Loucy (cell line): ENCODE measurements at regions not wholly inside any gene's neighbourhood (a gene's known extent, or its start where the extent isn't known, plus 50 kb on each side); places are given as distances from the start of the nearest gene placed in this dataset.

Experiments
- H2AFZ ChIP-seq: fragments of 200-600 bp; sonication (generic); 2 replicates; pipeline ENCODE4 v1.6.0; 2016; ENCODE audit warnings: antibody characterized with exemption, mild to moderate bottlenecking, low read length, moderate library complexity
- H3F3A ChIP-seq: fragments of 200-600 bp; 2 replicates; pipeline ENCODE4 v1.6.0; 2016; ENCODE audit warnings: antibody characterized with exemption, low read depth, mild to moderate bottlenecking
- H3K27me3 ChIP-seq: fragments of 200-600 bp; sonication (generic); 2 replicates; pipeline ENCODE4 v1.6.1; 2014; ENCODE audit warnings: low read length, mild to moderate bottlenecking; ENCODE audit not compliant: insufficient read depth, poor library complexity, severe bottlenecking
- H3K36me3 ChIP-seq: fragments of 200-600 bp; sonication (generic); 2 replicates; pipeline ENCODE4 v1.6.1; 2016; ENCODE audit warnings: low read length; ENCODE audit not compliant: insufficient read depth
- H3K4me1 ChIP-seq: fragments of 200-600 bp; sonication (generic); 2 replicates; pipeline ENCODE4 v1.5.1; 2014; ENCODE audit warnings: low read length, mild to moderate bottlenecking; ENCODE audit not compliant: insufficient read depth, poor library complexity, severe bottlenecking
- H3K4me2 ChIP-seq: fragments of 200-600 bp; sonication (generic); 2 replicates; pipeline ENCODE4 v1.6.0; 2014; ENCODE audit warnings: antibody characterized with exemption, low read length, low read depth, mild to moderate bottlenecking; ENCODE audit not compliant: poor library complexity, severe bottlenecking
- H3K4me3 ChIP-seq: fragments of 200-600 bp; sonication (generic); 2 replicates; pipeline ENCODE4 v1.5.1; 2014; ENCODE audit warnings: low read length, mild to moderate bottlenecking, mixed read lengths; ENCODE audit not compliant: poor library complexity, severe bottlenecking
- H3K79me2 ChIP-seq: fragments of 200-600 bp; sonication (generic); 2 replicates; pipeline ENCODE4 v1.6.1; 2014; ENCODE audit warnings: low read length; ENCODE audit not compliant: insufficient read depth
- H3K9ac ChIP-seq: fragments of 200-600 bp; sonication (generic); 2 replicates; pipeline ENCODE4 v1.6.0; 2014; ENCODE audit warnings: mild to moderate bottlenecking, low read depth, low read length, moderate library complexity; ENCODE audit not compliant: poor library complexity, severe bottlenecking
- H3K9me2 ChIP-seq: fragments of 200-600 bp; sonication (generic); replicated peaks from 2 replicates; pipeline ENCODE4 v1.6.1; 2016; ENCODE audit warnings: low read depth, low read length, mixed read lengths
- H3K9me3 ChIP-seq: fragments of 200-600 bp; sonication (generic); 2 replicates; pipeline ENCODE4 v1.6.1; 2014; ENCODE audit warnings: mild to moderate bottlenecking, antibody characterized with exemption, low read length, low read depth; ENCODE audit not compliant: insufficient read depth
- H4K20me1 ChIP-seq: fragments of 200-600 bp; sonication (generic); 2 replicates; pipeline ENCODE4 v1.6.0; 2014; ENCODE audit warnings: antibody characterized with exemption, low read length, mild to moderate bottlenecking; ENCODE audit not compliant: insufficient read depth, poor library complexity, severe bottlenecking
- EZH2phosphoT487 ChIP-seq: fragments of 200-600 bp; IDR thresholded peaks from 2 replicates; pipeline ENCODE4 v1.6.1; 2018; ENCODE audit warnings: antibody characterized with exemption, mild to moderate bottlenecking, moderate library complexity, borderline replicate concordance
- TF ChIP-seq, protein P1 (sequence below): fragments of 200-600 bp; sonication (generic); conservative IDR thresholded peaks from 2 replicates; pipeline ENCODE4 v1.5.1; 2014; ENCODE audit warnings: mild to moderate bottlenecking, antibody characterized with exemption, low read length

DNA sequence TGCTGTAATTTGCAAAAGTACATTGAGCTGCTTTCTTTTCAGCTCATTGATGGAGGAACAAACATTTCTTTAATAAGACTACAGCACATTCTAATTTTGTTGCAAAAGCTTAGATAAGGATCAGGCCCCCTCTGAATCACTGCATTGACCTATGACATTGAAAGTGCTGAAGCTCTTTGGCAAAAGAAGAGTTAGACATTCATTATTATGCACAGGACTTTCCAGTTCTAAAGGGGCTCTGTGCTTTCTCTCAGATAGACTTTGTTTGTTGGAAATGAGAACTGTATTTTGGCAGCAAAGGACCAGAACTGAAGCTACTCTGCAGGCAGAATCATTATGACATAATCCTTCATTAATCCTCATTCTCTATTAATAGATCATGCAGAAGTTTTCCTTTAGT, 252.9 kb upstream of the SOX2 start:
- H4K20me1 ChIP-seq = no peaks in the 10 kb centered on the region
- TF ChIP-seq, protein P1, sequence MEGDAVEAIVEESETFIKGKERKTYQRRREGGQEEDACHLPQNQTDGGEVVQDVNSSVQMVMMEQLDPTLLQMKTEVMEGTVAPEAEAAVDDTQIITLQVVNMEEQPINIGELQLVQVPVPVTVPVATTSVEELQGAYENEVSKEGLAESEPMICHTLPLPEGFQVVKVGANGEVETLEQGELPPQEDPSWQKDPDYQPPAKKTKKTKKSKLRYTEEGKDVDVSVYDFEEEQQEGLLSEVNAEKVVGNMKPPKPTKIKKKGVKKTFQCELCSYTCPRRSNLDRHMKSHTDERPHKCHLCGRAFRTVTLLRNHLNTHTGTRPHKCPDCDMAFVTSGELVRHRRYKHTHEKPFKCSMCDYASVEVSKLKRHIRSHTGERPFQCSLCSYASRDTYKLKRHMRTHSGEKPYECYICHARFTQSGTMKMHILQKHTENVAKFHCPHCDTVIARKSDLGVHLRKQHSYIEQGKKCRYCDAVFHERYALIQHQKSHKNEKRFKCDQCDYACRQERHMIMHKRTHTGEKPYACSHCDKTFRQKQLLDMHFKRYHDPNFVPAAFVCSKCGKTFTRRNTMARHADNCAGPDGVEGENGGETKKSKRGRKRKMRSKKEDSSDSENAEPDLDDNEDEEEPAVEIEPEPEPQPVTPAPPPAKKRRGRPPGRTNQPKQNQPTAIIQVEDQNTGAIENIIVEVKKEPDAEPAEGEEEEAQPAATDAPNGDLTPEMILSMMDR = no peak
- TF ChIP-seq EZH2phosphoT487 = no peak
- H3K9me3 ChIP-seq = no peaks in the 10 kb centered on the region
- 0 out of 2 replicates have a peak, but pooled peaks cover 4% of the 10 kb centered on the region for H3K9me2 ChIP-seq
- no peaks in the 10 kb centered on the region for H3K36me3 ChIP-seq
- no peaks in the 10 kb centered on the region for H3K27me3 ChIP-seq
- H3K9ac ChIP-seq = no peak overlapping the region
- H2AFZ ChIP-seq = no peak overlapping the region
- no peak overlapping the region for H3K4me2 ChIP-seq
- no peaks in the 10 kb centered on the region for H3F3A ChIP-seq
- no peak overlapping the region for H3K4me3 ChIP-seq
- no peaks in the 10 kb centered on the region for H3K79me2 ChIP-seq
- H3K4me1 ChIP-seq = no peaks in the 10 kb centered on the region

DNA sequence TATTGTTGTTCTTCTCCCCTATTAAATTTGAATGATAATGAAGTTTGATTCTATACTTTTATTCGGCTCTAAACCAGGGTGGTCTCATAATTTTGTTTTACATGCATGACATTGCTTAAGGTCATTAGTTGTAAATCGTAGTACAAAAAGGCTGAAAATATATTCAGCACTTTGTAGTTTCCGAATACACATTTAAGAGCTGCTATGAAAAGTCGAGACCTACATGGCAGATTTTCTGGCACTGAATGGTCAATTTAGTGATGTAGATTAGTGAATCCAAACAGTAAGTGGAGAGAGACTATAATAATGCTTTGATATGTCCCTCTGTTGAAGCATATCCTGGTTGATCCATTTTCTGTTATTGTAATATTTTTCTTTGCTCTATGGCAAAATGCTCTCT, 254.0 kb upstream of the SOX2 start:
- no peak for TF ChIP-seq EZH2phosphoT487
- TF ChIP-seq, protein P1 = no peak
- no peaks in the 10 kb centered on the region for H3K9me3 ChIP-seq
- H3K9me2 ChIP-seq = 0 out of 2 replicates have a peak, but pooled peaks cover 4% of the 10 kb centered on the region
- H2AFZ ChIP-seq = no peak overlapping the region
- H3F3A ChIP-seq = no peaks in the 10 kb centered on the region
- no peak overlapping the region for H3K4me2 ChIP-seq
- no peaks in the 10 kb centered on the region for H3K27me3 ChIP-seq
- H3K36me3 ChIP-seq = no peaks in the 10 kb centered on the region
- H3K4me3 ChIP-seq = no peak overlapping the region
- no peaks in the 10 kb centered on the region for H4K20me1 ChIP-seq
- no peak overlapping the region for H3K9ac ChIP-seq
- no peaks in the 10 kb centered on the region for H3K79me2 ChIP-seq
- no peaks in the 10 kb centered on the region for H3K4me1 ChIP-seq

DNA sequence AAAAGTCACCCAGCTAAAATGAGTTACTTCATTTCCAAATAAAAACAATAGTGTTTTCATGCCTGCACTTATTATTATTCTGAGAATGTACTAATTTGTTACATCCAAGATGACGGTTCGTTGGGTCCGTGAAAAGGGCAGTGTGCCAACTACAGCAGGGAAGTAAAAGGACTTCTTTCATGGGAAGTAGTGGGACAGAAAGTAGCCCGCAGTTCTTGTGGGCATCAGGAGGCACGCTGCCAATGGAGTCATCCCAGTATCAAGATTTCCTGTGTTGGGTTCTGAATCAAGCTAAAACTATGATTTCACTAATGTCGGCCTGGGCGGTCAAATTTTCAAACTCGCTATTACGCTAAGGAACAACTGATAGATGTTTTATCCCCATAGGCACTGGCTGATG, 254.5 kb upstream of the SOX2 start:
- Histone ChIP-seq H3K36me3 (no peaks in the 10 kb centered on the region), H4K20me1 (no peaks in the 10 kb centered on the region), H3K27me3 (no peaks in the 10 kb centered on the region), H2AFZ (no peak overlapping the region), H3K4me3 (no peak overlapping the region), H3K4me2 (no peak overlapping the region), H3K79me2 (no peaks in the 10 kb centered on the region), H3K9me3 (no peaks in the 10 kb centered on the region), H3K4me1 (no peaks in the 10 kb centered on the region), H3K9me2 (0 out of 2 replicates have a peak, but pooled peaks cover 4% of the 10 kb centered on the region), H3K9ac (no peak overlapping the region), H3F3A (no peaks in the 10 kb centered on the region)
- TF ChIP-seq, protein P1 = no peak
- TF ChIP-seq EZH2phosphoT487 = no peak
